DOHH2 (cell line): ENCODE measurements at regions not wholly inside any gene's neighbourhood (a gene's known extent, or its start where the extent isn't known, plus 50 kb on each side); places are given as distances from the start of the nearest gene placed in this dataset.

ENCODE experiments used
- H3F3A ChIP-seq: fragments of 200-600 bp; sonication (generic), shearing (Covaris generic); 2 replicates; pipeline ENCODE4 v1.6.0; 2016; ENCODE audit warnings: antibody characterized with exemption, mild to moderate bottlenecking; ENCODE audit not compliant: control insufficient read depth, insufficient read depth
- H3K27ac ChIP-seq: fragments of 200-600 bp; sonication (generic); 2 replicates; pipeline ENCODE4 v1.5.1; 2014; ENCODE audit warnings: low read depth, mild to moderate bottlenecking, low read length, moderate library complexity
- H3K27me3 ChIP-seq: fragments of 200-600 bp; sonication (generic); 2 replicates; pipeline ENCODE4 v1.6.1; 2014; ENCODE audit warnings: mild to moderate bottlenecking, low read length, mixed read lengths; ENCODE audit not compliant: control insufficient read depth
- H3K36me3 ChIP-seq: fragments of 200-600 bp; sonication (generic); 2 replicates; pipeline ENCODE4 v1.6.1; 2014; ENCODE audit warnings: mild to moderate bottlenecking, low read length, moderate library complexity, mixed read lengths; ENCODE audit not compliant: control insufficient read depth
- H3K4me1 ChIP-seq: fragments of 200-600 bp; sonication (generic); 2 replicates; pipeline ENCODE4 v1.6.1; 2014; ENCODE audit warnings: mild to moderate bottlenecking, low read length, mixed read lengths; ENCODE audit not compliant: control insufficient read depth
- H3K4me2 ChIP-seq: fragments of 200-600 bp; sonication (generic); 2 replicates; pipeline ENCODE4 v1.6.0; 2014; ENCODE audit warnings: mild to moderate bottlenecking, low read length, moderate library complexity
- H3K4me3 ChIP-seq: fragments of 200-600 bp; sonication (generic); 2 replicates; pipeline ENCODE4 v1.5.1; 2014; ENCODE audit warnings: mild to moderate bottlenecking, low read length, mixed read lengths
- H3K79me2 ChIP-seq: fragments of 200-600 bp; sonication (generic); 2 replicates; pipeline ENCODE4 v1.6.1; 2014; ENCODE audit warnings: mild to moderate bottlenecking, low read length, mixed read lengths; ENCODE audit not compliant: control insufficient read depth
- H3K9me2 ChIP-seq: fragments of 200-600 bp; sonication (generic); replicated peaks from 2 replicates; pipeline ENCODE4 v1.6.1; 2014; ENCODE audit warnings: mild to moderate bottlenecking, low read length, mixed read lengths; ENCODE audit not compliant: control insufficient read depth
- H3K9me3 ChIP-seq: fragments of 200-600 bp; sonication (generic); 2 replicates; pipeline ENCODE4 v1.6.1; 2014; ENCODE audit warnings: antibody characterized with exemption, low read length, mixed read lengths; ENCODE audit not compliant: control insufficient read depth, insufficient read depth
- H4K20me1 ChIP-seq: fragments of 200-600 bp; sonication (generic); 2 replicates; pipeline ENCODE4 v1.6.0; 2014; ENCODE audit warnings: low read depth, mild to moderate bottlenecking, antibody characterized with exemption, low read length, moderate library complexity; ENCODE audit not compliant: control insufficient read depth, insufficient read depth
- EZH2phosphoT487 ChIP-seq: fragments of 200-600 bp; sonication (generic); IDR thresholded peaks from 2 replicates; pipeline ENCODE4 v1.6.1; 2017; ENCODE audit warnings: borderline replicate concordance, mild to moderate bottlenecking, antibody characterized with exemption, low read length, moderate library complexity, mixed read lengths
- TF ChIP-seq, protein P1 (sequence below): fragments of 200-600 bp; sonication (generic); IDR thresholded peaks from one replicate; pipeline ENCODE4 v1.5.1; 2014; ENCODE audit warnings: antibody characterized with exemption, mild to moderate bottlenecking, low read depth, low read length; ENCODE audit not compliant: poor library complexity, severe bottlenecking

DNA sequence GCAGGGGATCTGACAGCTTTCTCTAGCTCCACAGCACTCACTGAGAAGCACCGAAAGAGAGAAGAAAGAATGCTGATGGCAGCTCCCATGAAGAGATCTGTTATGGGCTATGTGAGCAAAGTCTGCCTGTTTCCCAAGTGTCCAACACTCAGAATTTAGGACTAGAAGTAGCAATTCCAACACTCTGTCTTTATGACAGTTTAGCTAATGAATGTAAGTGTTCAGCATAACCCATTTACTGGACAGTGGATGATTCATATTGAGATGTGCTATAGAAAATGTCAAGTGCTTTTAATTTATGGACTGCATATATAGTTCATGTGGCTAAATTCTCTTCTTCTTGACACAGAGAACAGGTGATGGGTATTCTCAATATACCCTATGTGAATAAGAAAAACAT, 683.1 kb upstream of the ZNF608 start:
- Histone ChIP-seq H3K79me2 (no peaks in the 10 kb centered on the region), H3K4me1 (no peaks in the 10 kb centered on the region), H3K9me2 (no peaks in the 10 kb centered on the region), H4K20me1 (no peaks in the 10 kb centered on the region), H3K36me3 (no peaks in the 10 kb centered on the region), H3K4me2 (no peak overlapping the region), H3K27ac (no peak overlapping the region), H3K4me3 (no peak overlapping the region), H3K27me3 (no peaks in the 10 kb centered on the region), H3K9me3 (no peaks in the 10 kb centered on the region), H3F3A (no peaks in the 10 kb centered on the region)
- no peak for TF ChIP-seq EZH2phosphoT487

DNA sequence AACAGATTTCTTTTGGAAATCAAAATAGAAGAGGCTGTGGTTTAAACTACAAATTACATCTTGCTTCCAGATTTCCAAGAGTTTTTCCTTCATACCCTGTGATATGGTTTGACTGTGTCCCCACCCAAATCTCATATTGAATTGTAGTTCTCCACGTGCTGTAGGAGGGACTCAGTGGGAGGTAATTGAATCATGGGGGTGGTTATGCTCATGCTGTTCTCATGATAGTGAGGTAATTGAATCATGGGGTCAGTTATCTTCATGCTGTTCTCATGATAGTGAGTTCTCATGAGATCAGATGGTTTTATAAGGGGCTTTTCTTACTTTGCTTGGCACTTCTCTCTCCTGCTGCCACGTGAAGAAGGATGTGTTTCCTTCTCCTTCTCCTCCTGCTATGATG, 687.0 kb upstream of the ZNF608 start:
- Histone ChIP-seq H3K4me1 (no peaks in the 10 kb centered on the region), H3F3A (no peaks in the 10 kb centered on the region), H3K9me3 (no peaks in the 10 kb centered on the region), H3K27ac (no peak overlapping the region), H3K9me2 (no peaks in the 10 kb centered on the region), H3K79me2 (no peaks in the 10 kb centered on the region), H3K36me3 (no peaks in the 10 kb centered on the region), H4K20me1 (no peaks in the 10 kb centered on the region), H3K4me2 (no peak overlapping the region), H3K27me3 (no peaks in the 10 kb centered on the region), H3K4me3 (no peak overlapping the region)
- TF ChIP-seq, protein P1, sequence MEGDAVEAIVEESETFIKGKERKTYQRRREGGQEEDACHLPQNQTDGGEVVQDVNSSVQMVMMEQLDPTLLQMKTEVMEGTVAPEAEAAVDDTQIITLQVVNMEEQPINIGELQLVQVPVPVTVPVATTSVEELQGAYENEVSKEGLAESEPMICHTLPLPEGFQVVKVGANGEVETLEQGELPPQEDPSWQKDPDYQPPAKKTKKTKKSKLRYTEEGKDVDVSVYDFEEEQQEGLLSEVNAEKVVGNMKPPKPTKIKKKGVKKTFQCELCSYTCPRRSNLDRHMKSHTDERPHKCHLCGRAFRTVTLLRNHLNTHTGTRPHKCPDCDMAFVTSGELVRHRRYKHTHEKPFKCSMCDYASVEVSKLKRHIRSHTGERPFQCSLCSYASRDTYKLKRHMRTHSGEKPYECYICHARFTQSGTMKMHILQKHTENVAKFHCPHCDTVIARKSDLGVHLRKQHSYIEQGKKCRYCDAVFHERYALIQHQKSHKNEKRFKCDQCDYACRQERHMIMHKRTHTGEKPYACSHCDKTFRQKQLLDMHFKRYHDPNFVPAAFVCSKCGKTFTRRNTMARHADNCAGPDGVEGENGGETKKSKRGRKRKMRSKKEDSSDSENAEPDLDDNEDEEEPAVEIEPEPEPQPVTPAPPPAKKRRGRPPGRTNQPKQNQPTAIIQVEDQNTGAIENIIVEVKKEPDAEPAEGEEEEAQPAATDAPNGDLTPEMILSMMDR: no peak
- TF ChIP-seq EZH2phosphoT487: no peak

DNA sequence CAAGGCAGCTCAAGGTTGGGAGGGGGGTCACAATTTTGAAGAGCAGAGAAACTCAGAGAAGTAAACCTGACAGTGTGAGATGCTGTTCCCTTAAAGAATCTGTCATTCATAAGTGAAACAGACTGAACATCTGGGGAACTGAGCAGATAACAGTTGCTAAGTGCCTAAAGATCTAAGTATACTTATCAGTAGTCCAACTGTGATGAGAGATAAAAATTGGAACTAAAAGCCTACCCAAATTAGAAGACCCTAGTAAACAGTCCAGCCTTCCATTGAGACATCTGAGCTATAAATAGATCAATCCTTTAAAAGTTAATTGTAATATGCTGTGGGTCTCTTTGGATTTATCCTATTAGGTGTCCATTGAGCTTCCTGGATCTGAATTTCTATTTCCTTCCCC, 692.8 kb upstream of the ZNF608 start:
- H3K27me3 ChIP-seq: no peaks in the 10 kb centered on the region
- TF ChIP-seq EZH2phosphoT487: no peak
- TF ChIP-seq, protein P1: no peak
- no peaks in the 10 kb centered on the region for H3K36me3 ChIP-seq
- H3K4me2 ChIP-seq: no peak overlapping the region
- H3K4me1 ChIP-seq: peaks cover under 1% of the 10 kb centered on the region; the same call in 1 of the 2 replicates
- H3K27ac ChIP-seq: no peak overlapping the region
- H3K9me3 ChIP-seq: no peaks in the 10 kb centered on the region
- no peaks in the 10 kb centered on the region for H3K9me2 ChIP-seq
- H3F3A ChIP-seq: no peaks in the 10 kb centered on the region
- no peak overlapping the region for H3K4me3 ChIP-seq
- no peaks in the 10 kb centered on the region for H4K20me1 ChIP-seq
- no peaks in the 10 kb centered on the region for H3K79me2 ChIP-seq

DNA sequence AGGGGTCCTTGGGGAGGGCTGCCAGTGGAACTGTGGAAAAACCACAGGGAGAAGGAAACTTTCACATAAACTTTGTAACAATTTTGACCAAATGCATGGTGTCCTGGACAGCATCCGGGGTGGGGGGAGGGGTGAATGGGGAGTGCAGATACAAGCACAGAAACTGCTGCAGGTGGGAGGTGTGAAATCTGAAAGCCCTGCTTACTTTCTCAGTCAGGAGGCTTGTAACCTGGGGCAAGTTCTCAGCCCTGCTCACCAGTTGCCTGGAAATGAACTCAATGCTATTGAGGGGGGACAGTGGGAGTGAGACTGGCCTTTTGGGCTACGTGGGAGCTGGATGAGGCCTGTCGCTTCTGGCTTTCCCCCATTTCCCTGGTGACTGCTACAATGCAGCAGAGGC, 694.5 kb upstream of the ZNF608 start:
- Histone ChIP-seq H3K27me3 (no peaks in the 10 kb centered on the region), H3K4me2 (no peak overlapping the region), H3F3A (no peaks in the 10 kb centered on the region), H3K4me1 (peaks cover 5% of the 10 kb centered on the region; the same call in 1 of the 2 replicates), H3K9me3 (no peaks in the 10 kb centered on the region), H3K4me3 (no peak overlapping the region), H3K9me2 (no peaks in the 10 kb centered on the region), H3K36me3 (no peaks in the 10 kb centered on the region), H4K20me1 (no peaks in the 10 kb centered on the region), H3K27ac (no peak overlapping the region), H3K79me2 (no peaks in the 10 kb centered on the region)
- TF ChIP-seq, protein P1: no peak
- no peak for TF ChIP-seq EZH2phosphoT487
